Ecto neural progenitor cell (in vitro differentiated cells): ENCODE measurements at regions not wholly inside any gene's neighbourhood (a gene's known extent, or its start where the extent isn't known, plus 50 kb on each side); places are given as distances from the start of the nearest gene placed in this dataset.
"Not testable (repeated sequence)": the region's sequence is repeated elsewhere in the genome, so short reads cannot be mapped to it uniquely, and the experiment has no call there.

ENCODE experiments used
- DNase-seq: peaks from one replicate; pipeline ENCODE4 v3.0.0-alpha.2; 2018; ENCODE audit warnings: low spot score

- no peak for DNase-seq
Observed at GRCh38 chr9:75775966-75776691, 114.3 kb upstream of the PCSK5 start.

- no peak for DNase-seq
Observed at GRCh38 chr9:75780185-75780584, 110.3 kb upstream of the PCSK5 start.

GRCh38 chr9:75788006-75788634 lies 102.4 kb upstream of the PCSK5 start:
- no peak for DNase-seq

GRCh38 chr9:75797085-75797580 lies 93.3 kb upstream of the PCSK5 start:
- no peak for DNase-seq

DNA sequence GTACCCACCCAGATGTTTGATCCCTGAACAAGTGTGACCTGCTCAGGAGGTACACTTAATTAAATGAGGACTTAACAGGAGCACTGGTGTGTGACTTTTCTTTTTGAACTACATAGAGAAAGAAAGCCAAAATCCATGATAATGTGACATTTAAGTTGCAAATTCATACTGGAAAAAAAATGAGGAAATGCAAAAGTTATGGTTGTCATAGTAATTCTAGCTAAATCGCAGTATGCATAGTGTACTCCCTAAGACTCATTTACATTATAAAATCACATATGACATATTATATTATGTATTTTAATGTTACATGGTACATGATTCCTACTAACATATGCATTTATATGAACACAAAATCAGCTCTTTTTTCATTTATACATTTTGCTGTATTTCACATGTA lies 92.0 kb upstream of the PCSK5 start:
- DNase-seq = no peak

DNA sequence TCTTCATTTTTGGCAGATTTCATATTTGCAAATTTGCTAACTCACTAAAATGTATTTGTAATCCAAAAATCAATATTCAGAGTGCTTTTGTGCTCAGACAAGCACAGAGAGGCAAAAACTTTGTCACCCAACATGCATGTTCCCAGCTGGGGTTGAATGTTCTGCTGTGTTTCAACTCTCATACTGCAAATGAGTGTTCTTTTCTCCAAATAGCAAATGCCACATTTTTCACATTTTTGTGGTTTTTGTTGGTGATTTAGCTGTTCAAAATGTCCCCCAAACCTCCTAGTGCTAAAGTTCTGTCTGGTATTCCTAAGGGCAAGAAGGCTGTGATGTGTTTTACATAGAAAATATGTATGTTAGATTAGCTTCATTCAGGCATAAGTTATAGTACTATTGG lies 87.3 kb upstream of the PCSK5 start:
- DNase-seq = no peak

GRCh38 chr9:75810063-75810462 lies 80.4 kb upstream of the PCSK5 start:
- no peak for DNase-seq

DNA sequence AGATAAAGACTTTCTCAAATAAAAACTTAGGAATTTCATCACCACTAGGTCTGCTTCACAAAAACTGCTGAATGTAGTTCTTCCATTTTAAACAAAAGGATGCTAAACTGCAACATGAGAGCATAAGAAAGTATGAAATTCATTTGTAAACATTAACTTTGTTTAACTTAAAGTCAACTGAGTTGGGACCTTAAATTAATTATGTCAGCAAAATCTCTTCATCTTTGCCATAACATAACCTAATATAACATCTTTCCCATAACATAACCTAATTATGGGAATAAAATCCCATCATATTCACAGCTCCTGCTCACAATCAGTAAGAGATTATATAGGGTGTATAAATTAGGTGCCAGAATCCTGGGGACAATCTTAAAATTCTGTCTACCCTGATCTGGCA lies 78.8 kb upstream of the PCSK5 start:
- no peak for DNase-seq

- DNase-seq = no peak
Observed at GRCh38 chr9:75812141-75812540, 78.3 kb upstream of the PCSK5 start.

GRCh38 chr9:75814667-75815066 lies 75.8 kb upstream of the PCSK5 start:
- no peak for DNase-seq

DNA sequence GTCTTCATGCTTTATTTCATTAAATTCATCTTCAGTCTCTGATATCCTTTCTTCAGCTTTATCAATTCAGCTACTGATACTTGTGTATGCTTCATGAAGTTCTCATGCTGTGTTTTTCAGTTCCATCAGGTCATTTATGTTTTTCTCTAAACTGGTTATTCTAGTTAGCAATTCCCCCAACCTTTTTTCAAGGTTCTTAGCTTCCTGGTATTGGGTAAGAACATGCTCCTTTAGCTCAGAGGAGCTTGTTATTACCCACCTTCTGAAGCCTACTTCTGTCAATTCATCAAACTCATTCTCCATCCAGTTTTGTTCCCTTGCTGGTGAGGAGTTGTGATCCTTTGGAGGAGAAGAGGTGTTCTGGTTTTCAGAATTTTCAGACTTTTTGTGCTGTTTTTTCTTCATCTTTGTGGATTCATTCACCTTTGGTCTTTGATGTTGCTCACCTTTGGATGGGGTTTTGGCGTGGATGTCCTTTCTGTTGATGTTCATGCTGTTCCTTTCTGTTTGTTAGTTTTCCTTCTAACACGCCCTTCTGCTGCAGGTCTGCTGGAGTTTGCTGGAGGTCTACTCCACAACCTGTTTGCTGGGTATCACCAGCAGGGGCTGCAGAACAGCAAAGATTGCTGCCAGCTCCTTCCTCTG lies 69.9 kb upstream of the PCSK5 start:
- not testable (repeated sequence) for DNase-seq

- DNase-seq = no peak
Observed at GRCh38 chr9:75823151-75823550, 67.3 kb upstream of the PCSK5 start.

- DNase-seq = no peak
Observed at GRCh38 chr9:75824816-75825568, 65.5 kb upstream of the PCSK5 start.

GRCh38 chr9:75826314-75826713 lies 64.2 kb upstream of the PCSK5 start:
- DNase-seq = no peak

DNA sequence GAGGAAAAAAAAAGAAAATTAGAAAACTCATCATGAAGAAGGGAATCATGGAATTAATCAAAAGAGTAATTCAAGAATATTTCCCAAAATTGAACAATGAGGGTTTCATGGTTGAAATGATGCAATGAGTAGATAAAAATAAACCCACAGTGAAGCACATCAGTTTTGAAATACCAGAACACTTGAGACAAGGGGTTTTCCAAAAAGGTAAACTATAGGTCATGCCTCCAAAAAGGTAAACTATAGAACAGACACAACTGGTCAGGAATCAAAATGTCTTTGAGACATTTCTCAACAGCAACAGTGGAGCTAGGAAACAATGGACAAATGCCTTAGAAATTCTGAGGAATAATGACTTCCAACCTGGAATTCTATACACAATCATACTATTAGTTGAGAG lies 60.2 kb upstream of the PCSK5 start:
- no peak for DNase-seq

GRCh38 chr9:75833778-75834177 lies 56.7 kb upstream of the PCSK5 start:
- DNase-seq = no peak

DNA sequence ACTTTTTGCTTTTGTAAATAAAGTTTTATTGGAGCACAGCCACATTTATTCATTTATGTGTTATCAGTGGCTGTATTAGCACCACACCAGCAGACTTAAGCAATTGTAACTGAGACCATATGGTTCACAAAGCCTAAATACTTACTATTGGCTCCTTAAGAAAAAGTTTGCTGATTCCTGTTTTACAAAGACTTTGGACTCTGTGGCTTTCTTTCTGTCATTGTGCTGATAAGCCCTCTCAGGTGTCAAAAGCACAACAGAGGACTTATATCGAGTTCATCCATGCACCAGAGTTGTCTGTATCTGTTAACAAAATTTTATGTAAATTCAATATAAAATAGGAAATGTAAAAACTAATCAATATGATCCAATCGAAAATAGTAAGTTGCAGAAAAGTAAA lies 55.6 kb upstream of the PCSK5 start:
- no peak for DNase-seq
